GM12878 (cell line): ENCODE measurements at regions not wholly inside any gene's neighbourhood (a gene's known extent, or its start where the extent isn't known, plus 50 kb on each side); places are given as distances from the start of the nearest gene placed in this dataset.

Experiments
- ATAC-seq: fragments of 200-7000 bp; cut with Tn5 transposase; 3 replicates; pipeline ENCODE4 v1.9.1; 2020; ENCODE audit warnings: mild to moderate bottlenecking, moderate library complexity
- BruUV-seq: library from RNA; stranded (reverse); fragments of 400-500 nt; replicated peaks from 2 replicates; lab custom pipeline; 2021; lab: Mats Ljungman, UMichigan
- CTCF ChIA-PET: fragments of 300-600 bp; sonication (Branson Sonifier 250); formaldehyde crosslinking; extraction: SDS; loops from one replicate; lab custom pipeline; 2021; ENCODE audit warnings: inconsistent platforms; lab: Yijun Ruan, JAX
- POLR2A ChIA-PET: fragments of 350-600 bp; formaldehyde crosslinking; extraction: SDS; loops from one replicate; lab custom pipeline; 2021; ENCODE audit warnings: inconsistent platforms; lab: Charles Lee
- RAD21 ChIA-PET: fragments of 300-600 bp; sonication (Branson Sonifier 250); formaldehyde crosslinking; loops from one replicate; lab custom pipeline; 2023; ENCODE audit warnings: antibody characterized with exemption; ENCODE audit not compliant: unreplicated experiment; lab: Charles Lee
- SMC1A ChIA-PET: fragments of 300-600 bp; sonication (Branson Sonifier 250); formaldehyde crosslinking; loops from one replicate; lab custom pipeline; 2023; ENCODE audit not compliant: unreplicated experiment, uncharacterized antibody; lab: Charles Lee
- DNase-seq: peaks from one replicate; pipeline ENCODE4 v3.0.0-alpha.2; 2011; ENCODE audit warnings: low read depth, low spot score
- FAIRE-seq: peaks from 3 replicates; lab custom pipeline; 2011; peaks lifted over from hg19 to GRCh38; lab: Jason Lieb, UNC
- H2AFZ ChIP-seq: 2 replicates; pipeline ENCODE4 v1.6.0; 2011; ENCODE audit warnings: low read depth, low read length, control low read depth; ENCODE audit not compliant: control insufficient read depth
- H3K27ac ChIP-seq: 2 replicates; pipeline ENCODE4 v1.5.1; 2011; ENCODE audit warnings: control low read depth; ENCODE audit not compliant: control insufficient read depth, insufficient read depth
- H3K27me3 ChIP-seq, 2 experiments: replicated peaks in 1 of 2; 2 replicates each; pipeline versions ENCODE4 v1.6.0 to v1.6.1; 2011; ENCODE audit warnings: low read length in 1 of 2; ENCODE audit not compliant: control insufficient read depth in 2 of 2, insufficient read depth in 2 of 2
- H3K36me3 ChIP-seq, 2 experiments: 2 replicates each; pipeline ENCODE4 v1.5.1; 2011; ENCODE audit warnings: low read length in 1 of 2; ENCODE audit not compliant: control insufficient read depth in 2 of 2, insufficient read depth in 2 of 2
- H3K4me1 ChIP-seq: 2 replicates; pipeline ENCODE4 v1.6.1; 2011; ENCODE audit warnings: mild to moderate bottlenecking, low read length, moderate library complexity, mixed read lengths; ENCODE audit not compliant: control insufficient read depth, insufficient read depth
- H3K4me2 ChIP-seq: 2 replicates; pipeline ENCODE4 v1.6.0; 2011; ENCODE audit warnings: control low read depth; ENCODE audit not compliant: control insufficient read depth, insufficient read depth
- H3K4me3 ChIP-seq: fragments of 200-600 bp; sonication (generic); 2 replicates; pipeline ENCODE4 v1.5.1; 2016
- H3K79me2 ChIP-seq: 2 replicates; pipeline ENCODE4 v1.6.0; 2011; ENCODE audit warnings: low read length; ENCODE audit not compliant: control insufficient read depth, insufficient read depth
- H3K9ac ChIP-seq: 2 replicates; pipeline ENCODE4 v1.8.0; 2011; ENCODE audit warnings: low read length, control low read depth, mixed read lengths; ENCODE audit not compliant: control insufficient read depth, insufficient read depth
- H3K9me3 ChIP-seq: replicated peaks from 3 replicates; pipeline ENCODE4 v1.5.1; 2011; ENCODE audit warnings: mild to moderate bottlenecking, low read length; ENCODE audit not compliant: control insufficient read depth, insufficient read depth
- H4K20me1 ChIP-seq: 2 replicates; pipeline ENCODE4 v1.6.0; 2011; ENCODE audit not compliant: control insufficient read depth, insufficient read depth
- ATF7 ChIP-seq: fragments of 450-650 bp; IDR thresholded peaks from 2 replicates; pipeline ENCODE4 v1.6.1; 2016; ENCODE audit warnings: low read depth, mild to moderate bottlenecking
- GABPA ChIP-seq: IDR thresholded peaks from 2 replicates; pipeline ENCODE4 v1.6.1; 2014; ENCODE audit warnings: antibody characterized with exemption, low read depth, mild to moderate bottlenecking, inconsistent platforms
- MYB ChIP-seq: fragments of 150-350 bp; IDR thresholded peaks from 2 replicates; pipeline ENCODE4 v1.6.1; 2014; ENCODE audit warnings: mild to moderate bottlenecking, low read depth, low read length, borderline replicate concordance
- NKRF ChIP-seq: fragments of 450-650 bp; conservative IDR thresholded peaks from 2 replicates; pipeline ENCODE4 v1.6.1; 2017; ENCODE audit warnings: mild to moderate bottlenecking, moderate library complexity
- POLR2AphosphoS2 ChIP-seq: IDR thresholded peaks from 2 replicates; pipeline ENCODE4 v1.6.1; 2011; ENCODE audit warnings: low read depth, mild to moderate bottlenecking, low read length, improper control_type of control experiment, moderate library complexity
- SIN3A ChIP-seq: IDR thresholded peaks from 2 replicates; pipeline ENCODE4 v1.6.1; 2012; ENCODE audit warnings: low read depth, low read length, improper control_type of control experiment
- TAF1 ChIP-seq: IDR thresholded peaks from 2 replicates; pipeline ENCODE4 v1.6.1; 2011; ENCODE audit warnings: mild to moderate bottlenecking, low read depth, low read length, borderline replicate concordance
- TCF12 ChIP-seq: IDR thresholded peaks from 2 replicates; pipeline ENCODE4 v1.6.1; 2011; ENCODE audit warnings: low read depth, mild to moderate bottlenecking, low read length
- USF1 ChIP-seq: IDR thresholded peaks from 2 replicates; pipeline ENCODE4 v1.6.1; 2011; ENCODE audit warnings: borderline replicate concordance, low read depth, mild to moderate bottlenecking, moderate library complexity, mixed read lengths, low read length; ENCODE audit not compliant: insufficient read depth; ENCODE audit errors: extremely low read length
- USF2 ChIP-seq: IDR thresholded peaks from 2 replicates; pipeline ENCODE4 v1.6.1; 2011; ENCODE audit warnings: low read depth, low read length, improper control_type of control experiment, borderline replicate concordance
- ZNF687 ChIP-seq: fragments of 450-650 bp; IDR thresholded peaks from 2 replicates; pipeline ENCODE4 v1.6.1; 2017; ENCODE audit warnings: mild to moderate bottlenecking, moderate library complexity
- WGBS: methylation state at CpG from one replicate; pipeline ENCODE4 v1.1.6; 2016; ENCODE audit warnings: low lambda C conversion rate; ENCODE audit not compliant: insufficient replicate concordance, insufficient coverage; ENCODE audit errors: missing lambda C conversion rate; 5-methylcytosine and 5-hydroxymethylcytosine counted together
- in situ Hi-C: fragments of 300-500 bp; cut with MboI; formaldehyde crosslinking; loops from 9 replicates; pipeline ENCODE4 v1.14.3; 2018; ENCODE audit warnings: mixed read lengths
- intact Hi-C: fragments of 100-400 bp; cut with micrococcal nuclease; formaldehyde crosslinking; loops from one replicate; pipeline ENCODE4 v1.14.2; 2022; ENCODE audit not compliant: unreplicated experiment

- no TSS peak for BruUV-seq
- no peak for DNase-seq
- 7% methylated on average over 9 of the region's 9 CpGs for WGBS
- ChIA-PET SMC1A (interaction anchor here (0.9 kb wide), 1 partner anchor 368 kb away, joined by 3 read pairs; no protein-coding TSS in a partner anchor), CTCF (interaction anchor here (1.0 kb wide), 1 partner anchor 18 kb away, joined by 3 read pairs; no protein-coding TSS in a partner anchor), RAD21 (no interaction called here), POLR2A (no interaction called here)
- Histone ChIP-seq H3K4me1 (no peaks in the 10 kb centered on the region), H3K79me2 (no peaks in the 10 kb centered on the region), H3K4me3 (no peak overlapping the region), H4K20me1 (no peaks in the 10 kb centered on the region), H2AFZ (no peak overlapping the region), H3K4me2 (no peak overlapping the region), H3K9ac (no peak overlapping the region), H3K27me3 (no peaks in the 10 kb centered on the region), H3K27ac (no peak overlapping the region), H3K9me3 (no peaks in the 10 kb centered on the region), H3K36me3 (no peaks in the 10 kb centered on the region)
- in situ Hi-C loops, result no loop called here
- no peak for ATAC-seq
- FAIRE-seq, result no peak
- intact Hi-C loops, result no loop called here
- no peak for TF ChIP-seq GABPA
- no peak for TF ChIP-seq TCF12
- TF ChIP-seq USF1, result no peak
- TF ChIP-seq ZNF687, result no peak
- no peak for TF ChIP-seq NKRF
- TF ChIP-seq POLR2AphosphoS2, result no peak
- no peak for TF ChIP-seq USF2
- no peak for TF ChIP-seq TAF1
- no peak for TF ChIP-seq ATF7
- no peak for TF ChIP-seq SIN3A
- no peak for TF ChIP-seq MYB
These were observed 329.7 kb upstream of the ST6GAL2 start for GRCh38 chr2:107215401-107216350.
